Trophoblast cell (in vitro differentiated cells and primary cell): ENCODE measurements at regions not wholly inside any gene's neighbourhood (a gene's known extent, or its start where the extent isn't known, plus 50 kb on each side); places are given as distances from the start of the nearest gene placed in this dataset.

Source experiments
- DNase-seq, 2 donors: peaks; one replicate each; pipeline ENCODE4 v3.0.0-alpha.2; 2016
- H2AFZ ChIP-seq: 2 replicates; pipeline ENCODE4 v1.6.1; 2013; ENCODE audit warnings: low read length, moderate library complexity, mild to moderate bottlenecking; ENCODE audit not compliant: insufficient read depth, poor library complexity
- H2AK5ac ChIP-seq: 2 replicates; pipeline ENCODE4 v1.6.1; 2013; ENCODE audit warnings: mild to moderate bottlenecking, low read length
- H2BK120ac ChIP-seq: 2 replicates; pipeline ENCODE4 v1.6.1; 2013; ENCODE audit warnings: low read length, mild to moderate bottlenecking, moderate library complexity; ENCODE audit not compliant: insufficient read depth, poor library complexity
- H2BK12ac ChIP-seq: 2 replicates; pipeline ENCODE4 v1.6.1; 2013; ENCODE audit warnings: mild to moderate bottlenecking, low read length, moderate library complexity
- H2BK5ac ChIP-seq: 2 replicates; pipeline ENCODE4 v1.6.1; 2013; ENCODE audit warnings: low read length, low read depth, moderate library complexity, mild to moderate bottlenecking; ENCODE audit not compliant: poor library complexity
- H3K14ac ChIP-seq: 2 replicates; pipeline ENCODE4 v1.6.1; 2013; ENCODE audit warnings: mild to moderate bottlenecking, low read length
- H3K18ac ChIP-seq: 2 replicates; pipeline ENCODE4 v1.6.1; 2013; ENCODE audit warnings: mild to moderate bottlenecking, low read length
- H3K23ac ChIP-seq: 2 replicates; pipeline ENCODE4 v1.6.1; 2013; ENCODE audit warnings: low read length
- H3K27ac ChIP-seq: 2 replicates; pipeline ENCODE4 v1.5.1; 2013; ENCODE audit warnings: low read depth, mild to moderate bottlenecking, inconsistent platforms, low read length, moderate library complexity
- H3K27me3 ChIP-seq: 2 replicates; pipeline ENCODE4 v1.6.1; 2013; ENCODE audit warnings: inconsistent platforms, mild to moderate bottlenecking, low read length, moderate library complexity; ENCODE audit not compliant: insufficient read depth
- H3K36me3 ChIP-seq, 2 experiments: 1 replicate in 1 of 2; 2 replicates in 1 of 2; pipeline ENCODE4 v1.6.1; 2013; ENCODE audit warnings: low read length in 2 of 2, mild to moderate bottlenecking in 2 of 2, moderate library complexity in 1 of 2; ENCODE audit not compliant: insufficient read depth in 2 of 2, control insufficient read depth in 1 of 2
- H3K4ac ChIP-seq: 2 replicates; pipeline ENCODE4 v1.6.1; 2013; ENCODE audit warnings: low read depth, mild to moderate bottlenecking, low read length, moderate library complexity
- H3K4me1 ChIP-seq, 2 experiments: 1 replicate in 1 of 2; 2 replicates in 1 of 2; pipeline ENCODE4 v1.6.1; 2013; ENCODE audit warnings: low read length in 2 of 2, mild to moderate bottlenecking in 2 of 2, moderate library complexity in 1 of 2; ENCODE audit not compliant: insufficient read depth in 2 of 2, control insufficient read depth in 1 of 2
- H3K4me2 ChIP-seq: 2 replicates; pipeline ENCODE4 v1.6.1; 2013; ENCODE audit warnings: inconsistent platforms, mild to moderate bottlenecking, low read length, moderate library complexity
- H3K4me3 ChIP-seq: 2 replicates; pipeline ENCODE4 v1.5.1; 2013; ENCODE audit warnings: mild to moderate bottlenecking, low read depth, low read length, inconsistent platforms
- H3K79me1 ChIP-seq: one replicate; pipeline ENCODE4 v1.6.1; 2013; ENCODE audit warnings: low read length
- H3K79me2 ChIP-seq: 2 replicates; pipeline ENCODE4 v1.6.1; 2013; ENCODE audit warnings: low read length, mild to moderate bottlenecking; ENCODE audit not compliant: control insufficient read depth, insufficient read depth, poor library complexity
- H3K9ac ChIP-seq: 2 replicates; pipeline ENCODE4 v1.6.1; 2013; ENCODE audit warnings: mild to moderate bottlenecking, low read length
- H3K9me3 ChIP-seq: 2 replicates; pipeline ENCODE4 v1.6.1; 2013; ENCODE audit warnings: low read depth, mild to moderate bottlenecking, control low read depth, inconsistent platforms, low read length; ENCODE audit not compliant: insufficient read depth
- H4K12ac ChIP-seq: 2 replicates; pipeline ENCODE4 v1.6.1; 2013; ENCODE audit warnings: low read depth, mild to moderate bottlenecking, low read length, moderate library complexity
- H4K8ac ChIP-seq: 2 replicates; pipeline ENCODE4 v1.6.1; 2013; ENCODE audit warnings: low read depth, mild to moderate bottlenecking, low read length, moderate library complexity
- H4K91ac ChIP-seq: one replicate; pipeline ENCODE4 v1.6.1; 2013; ENCODE audit warnings: low read depth, mild to moderate bottlenecking, low read length, moderate library complexity
- WGBS: extraction: QIAGEN DNeasy Blood & Tissue Kit; methylation state at CpG from one replicate; pipeline ENCODE4 v1.1.7; 2013; ENCODE audit warnings: missing lambda C conversion rate; ENCODE audit not compliant: insufficient read length, insufficient coverage; ENCODE audit errors: extremely low coverage; 5-methylcytosine and 5-hydroxymethylcytosine counted together

- H2AK5ac ChIP-seq = no peak overlapping the region
- H3K4ac ChIP-seq = no peak overlapping the region
- no peaks in the 10 kb centered on the region for H3K9me3 ChIP-seq
Observed at GRCh38 chr2:14884651-14885050, 252.1 kb downstream of the LRATD1 start.

GRCh38 chr2:14891546-14891945, 259.0 kb downstream of the LRATD1 start:
- no peaks in the 10 kb centered on the region for H3K79me2 ChIP-seq

More at GRCh38 chr2:14884651-14885050, 252.1 kb downstream of the LRATD1 start:
- H3K27me3 ChIP-seq = no peaks in the 10 kb centered on the region
- no peak overlapping the region for H3K23ac ChIP-seq
- no peak overlapping the region for H2BK5ac ChIP-seq
- no peaks in the 10 kb centered on the region for H3K4me1 ChIP-seq
- H3K14ac ChIP-seq = no peak overlapping the region
- no peak overlapping the region for H4K12ac ChIP-seq
- H3K9ac ChIP-seq = no peak overlapping the region
- no CpG with 5 or more reads among the region's 2 CpGs for WGBS
- H4K91ac ChIP-seq = no peak overlapping the region
- H2AFZ ChIP-seq = no peak overlapping the region
- no peak overlapping the region for H3K27ac ChIP-seq
- H3K36me3 ChIP-seq = no peaks in the 10 kb centered on the region
- no peak for DNase-seq
- H3K79me1 ChIP-seq = no peaks in the 10 kb centered on the region
- H3K79me2 ChIP-seq = no peaks in the 10 kb centered on the region
- H2BK12ac ChIP-seq = no peak overlapping the region
- no peak overlapping the region for H3K18ac ChIP-seq
- H4K8ac ChIP-seq = no peak overlapping the region
- no peak overlapping the region for H2BK120ac ChIP-seq
- H3K4me2 ChIP-seq = no peak overlapping the region
- H3K4me3 ChIP-seq = no peak overlapping the region

GRCh38 chr2:14896330-14897030, 264.0 kb downstream of the LRATD1 start:
- Histone ChIP-seq H3K79me2 (no peaks in the 10 kb centered on the region), H3K27me3 (no peaks in the 10 kb centered on the region), H2BK12ac (no peak overlapping the region), H3K9me3 (no peaks in the 10 kb centered on the region), H3K14ac (no peak overlapping the region), H3K4me3 (no peak overlapping the region), H2AFZ (no peak overlapping the region), H3K23ac (no peak overlapping the region), H3K4me2 (no peak overlapping the region), H3K18ac (no peak overlapping the region), H3K9ac (no peak overlapping the region), H2BK5ac (no peak overlapping the region), H3K36me3 (no peaks in the 10 kb centered on the region), H3K79me1 (no peaks in the 10 kb centered on the region), H4K12ac (no peak overlapping the region), H2AK5ac (no peak overlapping the region), H3K27ac (no peak overlapping the region), H3K4me1 (no peaks in the 10 kb centered on the region), H2BK120ac (no peak overlapping the region), H3K4ac (no peak overlapping the region), H4K8ac (no peak overlapping the region), H4K91ac (no peak overlapping the region)
- no CpG with 5 or more reads among the region's 9 CpGs for WGBS
- DNase-seq = no peak

More at GRCh38 chr2:14891546-14891945, 259.0 kb downstream of the LRATD1 start:
- no peaks in the 10 kb centered on the region for H3K36me3 ChIP-seq
- H2AFZ ChIP-seq = no peak overlapping the region
- H3K23ac ChIP-seq = no peak overlapping the region
- DNase-seq = no peak
- H3K9me3 ChIP-seq = no peaks in the 10 kb centered on the region
- WGBS = no CpG with 5 or more reads among the region's 3 CpGs
- no peak overlapping the region for H3K27ac ChIP-seq
- no peak overlapping the region for H3K14ac ChIP-seq
- H4K91ac ChIP-seq = no peak overlapping the region
- no peak overlapping the region for H2AK5ac ChIP-seq
- H3K4me3 ChIP-seq = no peak overlapping the region
- H3K9ac ChIP-seq = no peak overlapping the region
- no peak overlapping the region for H4K8ac ChIP-seq
- no peak overlapping the region for H4K12ac ChIP-seq
- H3K4ac ChIP-seq = no peak overlapping the region
- no peak overlapping the region for H2BK12ac ChIP-seq
- H2BK5ac ChIP-seq = no peak overlapping the region
- no peak overlapping the region for H3K18ac ChIP-seq
- H3K79me1 ChIP-seq = no peaks in the 10 kb centered on the region
- H3K27me3 ChIP-seq = no peaks in the 10 kb centered on the region
- no peak overlapping the region for H2BK120ac ChIP-seq
- no peak overlapping the region for H3K4me2 ChIP-seq
- no peaks in the 10 kb centered on the region for H3K4me1 ChIP-seq

- no peak for DNase-seq
- Histone ChIP-seq H3K27ac (no peak overlapping the region), H3K79me2 (no peaks in the 10 kb centered on the region), H4K91ac (no peak overlapping the region), H4K12ac (no peak overlapping the region), H3K23ac (no peak overlapping the region), H2BK12ac (no peak overlapping the region), H3K4ac (no peak overlapping the region), H2AK5ac (no peak overlapping the region), H3K9me3 (no peaks in the 10 kb centered on the region), H4K8ac (no peak overlapping the region), H3K27me3 (no peaks in the 10 kb centered on the region), H3K4me1 (no peaks in the 10 kb centered on the region), H3K36me3 (no peaks in the 10 kb centered on the region), H3K4me2 (no peak overlapping the region), H2AFZ (no peak overlapping the region), H3K18ac (no peak overlapping the region), H3K14ac (no peak overlapping the region), H2BK5ac (no peak overlapping the region), H3K9ac (no peak overlapping the region), H3K79me1 (no peaks in the 10 kb centered on the region), H3K4me3 (no peak overlapping the region), H2BK120ac (no peak overlapping the region)
- no CpG with 5 or more reads among the region's 4 CpGs for WGBS
Observed at GRCh38 chr2:14899621-14900414, 267.3 kb downstream of the LRATD1 start.
